ENCODE measurements at regions not wholly inside any gene's neighbourhood (a gene's known extent, or its start where the extent isn't known, plus 50 kb on each side); places are given as distances from the start of the nearest gene placed in this dataset.
"Not testable (repeated sequence)": the region's sequence is repeated elsewhere in the genome, so short reads cannot be mapped to it uniquely, and the experiment has no call there.

DNA sequence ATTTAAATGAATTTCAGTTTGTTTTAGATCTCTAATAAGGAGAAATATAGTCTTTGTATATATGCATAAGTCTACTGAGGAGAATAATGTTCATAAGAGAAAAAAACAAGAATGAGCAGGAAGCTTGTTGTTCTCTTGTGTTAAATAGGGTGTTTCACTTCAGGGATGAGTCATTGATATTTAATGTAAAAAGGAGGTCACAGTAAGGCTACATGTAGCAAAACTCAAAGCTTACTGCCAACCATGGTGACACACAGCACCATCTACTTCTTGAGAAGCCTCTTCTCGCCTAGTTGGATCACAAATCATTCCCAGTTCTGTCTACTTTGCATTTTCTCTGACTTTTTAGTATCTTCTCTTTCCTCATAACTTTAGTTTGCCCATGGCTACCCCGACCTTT, 1466.0 kb upstream of the C9orf72 start:
- no peaks in the 10 kb centered on the region for H3K27me3 ChIP-seq (ENCODE audit: insufficient read depth, low read length)
- no peaks in the 10 kb centered on the region for H3K9me3 ChIP-seq (ENCODE audit: low read depth, low read length)
- no peak overlapping the region for H3K4me3 ChIP-seq (ENCODE audit: low read length)
- no peaks in the 10 kb centered on the region for H3K4me1 ChIP-seq (ENCODE audit: insufficient read depth, low read length)

DNA sequence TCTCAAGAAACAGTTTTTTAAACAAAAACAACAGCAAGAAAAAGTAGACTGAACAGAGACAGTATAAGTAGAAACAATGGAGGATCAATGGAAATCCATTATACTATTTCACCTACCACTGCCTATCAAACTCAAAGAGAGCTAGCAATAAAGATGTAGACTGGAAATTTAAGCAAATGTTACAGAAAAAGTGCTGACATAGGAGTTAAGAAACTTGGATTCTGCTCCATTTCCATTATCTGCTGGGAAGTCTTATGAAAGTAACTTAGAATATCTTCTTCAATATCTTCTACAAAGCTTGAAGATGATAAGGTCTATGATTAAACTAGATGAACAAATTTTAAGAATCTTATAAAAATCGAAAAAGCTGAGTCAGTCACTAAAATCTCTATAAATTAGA, 1469.8 kb upstream of the C9orf72 start:
- Histone ChIP-seq H3K4me3 (ENCODE audit: low read length) (no peak overlapping the region), H3K9me3 (ENCODE audit: low read depth, low read length) (no peaks in the 10 kb centered on the region), H3K4me1 (ENCODE audit: insufficient read depth, low read length) (no peaks in the 10 kb centered on the region), H3K27me3 (ENCODE audit: insufficient read depth, low read length) (no peaks in the 10 kb centered on the region)

DNA sequence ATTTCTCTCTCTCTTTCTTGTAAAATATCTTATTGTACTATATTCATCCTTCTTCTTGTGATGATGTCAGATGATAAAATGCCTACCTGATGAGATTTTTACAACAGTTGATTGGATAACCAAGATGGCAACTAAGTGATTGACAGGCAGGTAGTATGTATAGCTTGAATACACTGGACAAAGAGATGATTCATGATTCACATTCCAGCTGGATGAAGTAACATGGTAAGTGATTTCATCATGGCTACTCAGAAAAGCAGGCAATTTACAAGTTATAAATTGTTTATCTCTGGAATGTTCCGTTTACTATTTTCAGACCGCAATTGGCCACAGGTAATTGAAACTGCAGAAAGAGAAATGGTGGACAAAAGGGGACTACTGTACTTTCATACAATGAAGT, 1471.7 kb upstream of the C9orf72 start:
- Histone ChIP-seq H3K27me3 (ENCODE audit: insufficient read depth, low read length) (no peaks in the 10 kb centered on the region), H3K4me3 (ENCODE audit: low read length) (no peak overlapping the region), H3K4me1 (ENCODE audit: insufficient read depth, low read length) (no peaks in the 10 kb centered on the region), H3K9me3 (ENCODE audit: low read depth, low read length) (no peaks in the 10 kb centered on the region)

DNA sequence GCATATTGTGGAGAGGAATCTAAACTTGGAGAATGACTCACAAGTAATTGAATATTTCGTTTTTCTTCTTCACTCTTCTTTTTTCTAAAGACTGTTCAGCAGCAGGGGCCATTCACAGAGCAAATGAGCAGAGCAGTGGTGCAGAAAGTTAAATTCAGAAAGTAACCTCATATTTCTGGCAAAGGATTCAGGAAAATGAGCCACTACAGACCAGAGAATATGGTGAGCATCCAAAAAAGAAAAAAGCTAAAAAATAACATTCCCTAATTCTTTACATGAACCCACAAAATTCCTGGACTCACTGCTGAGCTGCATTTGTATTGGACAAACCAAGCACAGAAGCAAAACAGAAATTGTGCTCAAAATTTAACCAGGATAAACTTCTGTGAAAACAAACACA, 1486.8 kb upstream of the C9orf72 start:
- Histone ChIP-seq H3K4me3 (ENCODE audit: low read length) (no peak overlapping the region), H3K9me3 (ENCODE audit: low read depth, low read length) (no peaks in the 10 kb centered on the region)

DNA sequence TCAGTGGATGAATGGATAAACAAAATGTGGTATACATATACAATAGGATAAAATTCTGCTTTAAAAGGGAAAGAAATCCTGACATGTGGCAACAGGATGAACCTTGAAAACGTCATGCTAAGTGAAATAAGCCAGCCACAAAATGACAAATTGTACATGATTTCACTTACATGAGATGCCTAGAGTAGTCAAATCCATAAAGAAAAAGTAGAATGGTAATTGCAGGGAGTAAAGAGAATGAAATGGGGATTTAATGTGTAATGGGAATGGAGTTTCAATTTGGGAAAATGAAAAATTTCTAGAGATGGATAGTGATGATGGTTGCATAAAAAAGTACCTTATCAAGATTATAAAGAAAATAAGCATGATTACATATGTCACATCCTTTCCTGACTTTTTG, 1489.2 kb upstream of the C9orf72 start:
- no peaks in the 10 kb centered on the region for H3K27me3 ChIP-seq (ENCODE audit: insufficient read depth, low read length)
- no peak overlapping the region for H3K4me3 ChIP-seq (ENCODE audit: low read length)
- H3K9me3 ChIP-seq (ENCODE audit: low read depth, low read length), result no peaks in the 10 kb centered on the region
- no peaks in the 10 kb centered on the region for H3K4me1 ChIP-seq (ENCODE audit: insufficient read depth, low read length)

More for the DNA sequence above, 1486.8 kb upstream of the C9orf72 start:
- Histone ChIP-seq H3K27me3 (ENCODE audit: insufficient read depth, low read length) (no peaks in the 10 kb centered on the region), H3K4me1 (ENCODE audit: insufficient read depth, low read length) (no peaks in the 10 kb centered on the region)

DNA sequence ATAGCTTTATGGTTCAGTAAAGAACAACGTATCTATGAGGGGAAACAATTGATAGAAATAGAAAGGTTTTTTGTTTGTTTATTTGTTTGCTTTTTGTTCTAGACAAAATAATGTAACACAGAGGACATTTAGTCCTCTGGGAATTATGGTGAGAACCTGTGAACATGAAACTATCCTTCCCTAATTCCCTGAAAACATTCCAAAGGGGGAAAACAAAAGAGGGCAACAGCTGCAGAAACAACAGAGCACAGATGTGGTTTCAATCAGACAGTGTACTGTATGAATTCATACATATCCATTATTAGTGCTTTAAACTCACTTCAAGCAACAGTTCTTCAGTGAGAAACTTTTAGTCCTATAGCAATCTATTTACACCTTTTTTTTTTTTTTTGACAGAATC, 1489.8 kb upstream of the C9orf72 start:
- H3K9me3 ChIP-seq (ENCODE audit: low read depth, low read length), result no peaks in the 10 kb centered on the region
- H3K4me3 ChIP-seq (ENCODE audit: low read length), result no peak overlapping the region
- H3K27me3 ChIP-seq (ENCODE audit: insufficient read depth, low read length), result no peaks in the 10 kb centered on the region
- H3K4me1 ChIP-seq (ENCODE audit: insufficient read depth, low read length), result no peaks in the 10 kb centered on the region

DNA sequence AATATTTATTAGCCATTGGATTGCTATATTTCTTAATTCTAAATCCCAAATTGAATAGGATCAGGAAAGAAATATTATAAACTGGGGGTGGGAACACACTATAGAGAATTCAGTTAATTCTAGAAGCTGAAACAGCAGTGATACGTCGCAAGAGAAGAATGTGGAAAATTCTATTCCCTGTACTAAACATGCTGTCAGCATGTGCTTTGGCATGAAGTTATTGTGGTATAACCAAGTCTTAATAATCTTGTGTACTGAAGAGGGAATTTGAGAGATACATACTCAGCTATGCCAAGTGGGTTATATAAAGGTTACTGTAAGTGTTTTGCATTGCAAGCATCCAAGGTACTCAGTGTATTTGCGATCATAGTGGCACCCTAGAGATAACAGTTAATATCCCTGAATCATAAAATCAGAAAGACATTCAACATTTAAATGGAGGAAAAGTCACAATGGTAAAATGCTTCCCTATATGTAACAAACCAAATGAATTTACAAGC, 1492.9 kb upstream of the C9orf72 start:
- Histone ChIP-seq H3K4me1 (ENCODE audit: insufficient read depth, low read length) (no peaks in the 10 kb centered on the region), H3K27me3 (ENCODE audit: insufficient read depth, low read length) (no peaks in the 10 kb centered on the region), H3K9me3 (ENCODE audit: low read depth, low read length) (no peaks in the 10 kb centered on the region), H3K4me3 (ENCODE audit: low read length) (no peak overlapping the region)

DNA sequence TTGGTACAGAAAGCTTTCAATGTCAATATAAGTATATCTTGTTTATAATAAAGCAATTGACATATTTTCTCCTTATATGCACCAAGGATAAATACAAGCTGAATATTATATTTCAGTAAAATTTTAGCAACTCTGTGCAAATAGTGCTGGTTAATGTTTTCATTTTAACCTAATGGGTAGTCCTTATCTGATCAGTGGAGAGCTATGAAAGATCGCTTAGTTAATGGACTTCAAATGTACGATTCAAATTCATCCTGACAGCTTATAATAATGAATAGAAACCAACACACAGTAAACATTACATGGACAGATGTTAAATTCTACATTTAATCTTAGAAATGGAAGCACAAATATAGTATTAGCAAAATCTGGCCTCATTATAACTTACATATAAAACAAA, 1495.2 kb upstream of the C9orf72 start:
- H3K4me1 ChIP-seq (ENCODE audit: insufficient read depth, low read length), result no peaks in the 10 kb centered on the region
- no peaks in the 10 kb centered on the region for H3K9me3 ChIP-seq (ENCODE audit: low read depth, low read length)
- H3K4me3 ChIP-seq (ENCODE audit: low read length), result no peak overlapping the region
- H3K27me3 ChIP-seq (ENCODE audit: insufficient read depth, low read length), result no peaks in the 10 kb centered on the region

DNA sequence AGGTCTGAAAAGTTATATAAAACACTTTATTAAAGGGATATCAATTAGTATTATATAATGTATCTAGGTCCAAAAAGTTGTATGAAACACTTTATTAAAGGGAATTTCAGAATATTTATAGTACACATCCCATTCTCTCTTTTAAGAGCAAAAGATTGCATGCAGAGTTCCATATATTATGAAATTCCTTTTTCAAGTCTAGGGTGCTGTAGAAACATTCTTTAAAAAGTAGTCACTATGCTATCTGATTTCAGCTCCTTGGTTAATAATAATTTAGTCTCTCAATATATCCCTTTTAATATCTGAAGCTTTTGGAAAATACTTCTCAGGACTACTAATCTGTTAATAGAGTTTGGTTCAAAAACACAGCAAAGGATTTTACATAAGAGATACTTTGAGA, 1496.1 kb upstream of the C9orf72 start:
- no peaks in the 10 kb centered on the region for H3K4me1 ChIP-seq (ENCODE audit: insufficient read depth, low read length)
- H3K9me3 ChIP-seq (ENCODE audit: low read depth, low read length), result no peaks in the 10 kb centered on the region
- H3K4me3 ChIP-seq (ENCODE audit: low read length), result no peak overlapping the region
- H3K27me3 ChIP-seq (ENCODE audit: insufficient read depth, low read length), result no peaks in the 10 kb centered on the region

DNA sequence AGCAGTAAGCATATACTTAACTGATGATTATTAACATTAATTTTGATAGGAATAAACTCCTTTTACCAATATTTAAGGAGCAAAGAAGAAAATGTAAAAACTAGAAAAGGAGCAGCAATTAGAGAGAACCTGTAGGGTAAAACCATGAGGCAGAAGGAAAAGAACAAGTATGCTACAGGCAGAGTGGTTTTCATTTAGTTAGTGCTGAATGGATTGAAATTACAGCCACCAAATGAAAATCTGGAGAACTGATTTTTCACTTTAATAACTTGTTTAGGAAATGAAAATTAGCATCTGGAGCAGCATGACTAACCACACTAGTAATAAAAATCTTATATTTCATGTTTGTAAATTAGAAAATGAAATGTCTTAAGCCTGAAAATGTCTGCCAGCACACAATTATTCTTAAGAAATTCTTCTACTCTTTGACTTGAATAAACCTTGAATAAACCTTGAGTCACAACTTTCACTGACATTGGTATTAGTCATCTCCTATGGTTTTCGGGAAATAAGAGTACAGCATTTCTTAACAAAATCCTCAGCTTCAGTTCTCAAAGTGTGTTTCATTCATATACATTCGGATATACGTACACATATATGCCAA, 1504.9 kb upstream of the C9orf72 start:
- Histone ChIP-seq H3K27me3 (ENCODE audit: insufficient read depth, low read length) (no peaks in the 10 kb centered on the region), H3K9me3 (ENCODE audit: low read depth, low read length) (no peaks in the 10 kb centered on the region), H3K4me3 (ENCODE audit: low read length) (no peak overlapping the region), H3K4me1 (ENCODE audit: insufficient read depth, low read length) (no peaks in the 10 kb centered on the region)

DNA sequence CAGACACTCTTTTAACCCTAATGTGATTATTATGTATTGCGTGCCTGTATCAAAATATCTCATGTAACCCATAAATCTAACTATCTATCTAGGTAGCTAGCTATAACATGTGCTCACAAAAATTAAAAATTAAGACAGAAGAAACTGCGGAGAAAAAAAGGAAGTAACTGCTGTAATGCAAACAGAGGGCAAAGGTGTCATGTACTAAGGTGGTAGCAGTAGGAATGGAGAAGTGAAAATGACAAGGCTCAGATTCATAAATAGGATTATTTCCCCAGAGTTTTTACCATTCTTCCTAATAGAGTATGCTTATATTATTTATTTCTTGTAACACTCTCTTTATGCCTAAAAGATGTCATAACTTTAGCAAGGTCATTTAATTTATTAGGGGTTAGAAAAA, 1527.5 kb upstream of the C9orf72 start:
- H3K4me3 ChIP-seq (ENCODE audit: low read length), result no peak overlapping the region
- no peaks in the 10 kb centered on the region for H3K9me3 ChIP-seq (ENCODE audit: low read depth, low read length)
- H3K27me3 ChIP-seq (ENCODE audit: insufficient read depth, low read length), result no peaks in the 10 kb centered on the region
- no peaks in the 10 kb centered on the region for H3K4me1 ChIP-seq (ENCODE audit: insufficient read depth, low read length)

DNA sequence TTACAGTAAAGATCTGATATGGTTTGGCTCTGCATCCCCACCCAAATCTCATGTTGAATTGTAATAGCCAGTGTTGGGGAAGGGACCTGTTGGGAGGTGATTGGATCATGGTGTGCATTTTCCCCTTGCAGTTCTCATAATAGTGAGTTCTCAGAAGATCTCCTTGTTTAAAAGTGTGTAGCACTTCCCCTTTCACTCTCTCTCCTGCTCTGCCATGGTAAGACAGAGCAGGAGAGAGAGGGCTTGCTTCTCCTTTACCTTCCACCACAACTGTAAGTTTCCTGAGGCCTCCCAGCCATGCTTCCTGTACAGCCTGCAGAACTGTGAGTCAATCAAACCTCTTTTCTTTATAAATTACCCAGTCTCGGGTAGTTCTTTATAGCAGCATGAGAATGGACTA, 1530.9 kb upstream of the C9orf72 start:
- not testable (repeated sequence) for H3K4me3 ChIP-seq (ENCODE audit: low read length); H3K27me3 ChIP-seq (ENCODE audit: insufficient read depth, low read length); H3K9me3 ChIP-seq (ENCODE audit: low read depth, low read length); H3K4me1 ChIP-seq (ENCODE audit: insufficient read depth, low read length)

DNA sequence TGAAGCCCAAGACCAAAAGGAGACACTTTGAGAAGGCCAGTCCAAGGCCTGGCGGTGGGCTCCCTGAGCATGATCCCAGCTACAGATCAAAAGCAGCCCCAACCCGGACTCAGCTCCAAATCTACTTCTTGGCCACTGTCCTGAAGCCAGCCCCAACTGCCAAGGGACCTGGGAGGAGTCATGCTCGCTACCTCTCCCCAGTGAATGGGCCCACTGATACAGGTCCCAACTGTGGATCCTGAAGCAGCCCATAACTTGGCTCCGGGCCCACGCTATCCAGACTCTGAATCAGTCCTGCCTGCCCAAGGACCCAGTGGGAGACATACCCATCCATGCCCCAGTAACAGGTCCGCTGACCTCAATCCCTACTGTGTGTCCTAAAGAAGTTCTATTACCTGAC, 1545.3 kb upstream of the C9orf72 start:
- Histone ChIP-seq H3K4me1 (ENCODE audit: insufficient read depth, low read length) (no peaks in the 10 kb centered on the region), H3K27me3 (ENCODE audit: insufficient read depth, low read length) (no peaks in the 10 kb centered on the region), H3K4me3 (ENCODE audit: low read length) (no peak overlapping the region), H3K9me3 (ENCODE audit: low read depth, low read length) (peaks cover 9% of the 10 kb centered on the region)

DNA sequence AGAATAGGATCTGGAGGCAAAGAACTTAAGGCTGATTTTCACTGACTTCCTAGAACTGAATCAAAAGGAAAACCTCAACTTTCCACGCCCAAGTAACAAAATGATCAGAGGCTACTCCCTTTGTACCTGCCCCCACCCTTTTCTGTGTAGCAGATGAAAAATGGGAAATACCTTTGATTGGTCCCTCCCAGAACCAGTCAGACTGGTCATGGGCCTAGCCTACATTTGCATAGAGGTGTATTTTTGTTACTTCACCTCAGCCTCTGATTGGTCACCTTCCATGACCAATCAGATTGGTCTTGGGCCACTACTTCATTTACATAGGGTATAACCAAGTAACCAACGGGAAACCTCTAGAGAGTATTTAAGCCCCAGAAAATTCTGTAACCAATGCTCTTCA, 1553.5 kb upstream of the C9orf72 start:
- Histone ChIP-seq H3K4me3 (ENCODE audit: low read length) (no peak overlapping the region), H3K27me3 (ENCODE audit: insufficient read depth, low read length) (no peaks in the 10 kb centered on the region), H3K9me3 (ENCODE audit: low read depth, low read length) (peaks cover 9% of the 10 kb centered on the region), H3K4me1 (ENCODE audit: insufficient read depth, low read length) (no peaks in the 10 kb centered on the region)

DNA sequence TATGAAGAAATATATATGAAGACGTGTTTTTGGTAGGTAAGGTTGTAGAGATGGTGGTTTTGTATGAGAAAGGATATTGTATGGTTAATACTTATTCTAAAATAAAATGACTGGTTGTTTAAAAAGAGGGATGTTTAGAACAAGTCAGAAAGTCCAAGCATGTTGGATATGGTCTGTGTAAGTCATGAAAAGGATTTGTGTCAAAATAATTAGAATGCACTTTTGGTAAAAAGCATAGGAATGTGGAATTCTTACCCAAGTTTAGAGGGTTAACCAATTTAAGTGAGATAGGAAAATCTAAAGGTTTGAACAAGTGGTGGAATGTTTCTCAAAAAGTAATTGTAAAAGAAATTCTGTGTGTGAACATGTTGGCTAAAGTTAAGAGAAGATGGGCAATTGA, 1556.5 kb upstream of the C9orf72 start:
- Histone ChIP-seq H3K9me3 (ENCODE audit: low read depth, low read length) (no peaks in the 10 kb centered on the region), H3K4me1 (ENCODE audit: insufficient read depth, low read length) (no peaks in the 10 kb centered on the region), H3K4me3 (ENCODE audit: low read length) (no peak overlapping the region), H3K27me3 (ENCODE audit: insufficient read depth, low read length) (no peaks in the 10 kb centered on the region)

DNA sequence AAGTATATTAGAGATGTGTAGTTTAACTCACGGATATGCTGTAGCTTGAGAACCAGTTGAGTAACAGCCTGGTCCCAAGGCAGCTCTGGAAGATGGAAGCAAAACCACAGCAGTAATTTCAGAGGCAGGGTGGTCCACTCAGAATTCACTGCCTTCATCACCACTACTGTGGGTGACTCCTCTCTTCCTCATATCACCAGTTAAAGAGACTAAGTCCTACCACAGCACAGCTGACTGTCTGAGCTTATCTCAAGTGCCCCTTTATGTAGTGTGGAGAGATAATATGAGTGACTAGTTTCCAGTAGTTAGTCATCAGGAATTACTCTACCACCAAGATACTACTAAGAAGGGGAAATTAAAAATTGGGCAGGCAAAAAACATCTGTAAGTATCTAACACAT, 1571.2 kb upstream of the C9orf72 start:
- Histone ChIP-seq H3K27me3 (ENCODE audit: insufficient read depth, low read length) (no peaks in the 10 kb centered on the region), H3K4me1 (ENCODE audit: insufficient read depth, low read length) (no peaks in the 10 kb centered on the region), H3K4me3 (ENCODE audit: low read length) (no peak overlapping the region), H3K9me3 (ENCODE audit: low read depth, low read length) (no peaks in the 10 kb centered on the region)
